Pancreas (tissue), 10 donors: ENCODE measurements at regions not wholly inside any gene's neighbourhood (a gene's known extent, or its start where the extent isn't known, plus 50 kb on each side); places are given as distances from the start of the nearest gene placed in this dataset.

Experiments
- ATAC-seq, 4 donors: fragments of 200-7000 bp; cut with Tn5 transposase; one replicate each; pipeline versions ENCODE4 v1.8.0 to v1.9.1; 2020; ENCODE audit warnings: mild to moderate bottlenecking in 4 of 4, moderate library complexity in 4 of 4
- DNase-seq, 6 donors: peaks; one replicate each; pipeline ENCODE4 v3.0.0-alpha.2; 2020
- FAIRE-seq: peaks from 2 replicates; lab custom pipeline; 2012; peaks lifted over from hg19 to GRCh38; lab: Jason Lieb, UNC
- H3K27ac ChIP-seq, 4 donors: fragments of 200-600 bp; sonication (generic); 1 replicate in 3 of 4; 2 replicates in 1 of 4; pipeline versions ENCODE4 v1.5.0 to v1.8.0; 2020
- H3K27me3 ChIP-seq, 4 donors: fragments of 200-600 bp; one replicate each; pipeline ENCODE4 v1.8.0; 2021
- H3K36me3 ChIP-seq, 3 donors: fragments of 200-600 bp; sonication (generic) in 1 of 3; one replicate each; pipeline versions ENCODE4 v1.5.0 to v1.8.0; 2020 to 2021
- H3K4me1 ChIP-seq, 3 donors: fragments of 200-600 bp; one replicate each; pipeline ENCODE4 v1.8.0; 2021
- H3K4me3 ChIP-seq, 4 donors: fragments of 200-600 bp; sonication (generic) in 2 of 4; one replicate each; pipeline versions ENCODE4 v1.5.0 to v1.8.0; 2020 to 2021
- H3K9me3 ChIP-seq, 4 donors: fragments of 200-600 bp; one replicate each; pipeline ENCODE4 v1.8.0; 2021
- WGBS, 2 donors: extraction: QIAGEN DNeasy Blood & Tissue Kit; methylation state at CpG; one replicate each; pipeline ENCODE4 v1.1.7; 2013; 5-methylcytosine and 5-hydroxymethylcytosine counted together
- intact Hi-C, 3 donors: fragments of 100-400 bp; cut with DNase I; formaldehyde crosslinking; loops; one replicate each; pipeline versions ENCODE4 v1.11.1 to v1.14.2; 2022
- TF ChIP-seq, protein P1 (sequence below), 4 donors: fragments of 200-600 bp; sonication (generic) in 3 of 4; IDR thresholded peaks; one replicate each; pipeline versions ENCODE4 v1.5.0 to v1.8.0; 2021; ENCODE audit warnings: antibody characterized with exemption in 4 of 4
- donor health status: healthy with polysubstance abuse.
- donor health status: DM: no; HTN: no; CAD: no; lungs with moderate emphysema.
- donor health status: DM: no; HTN: no; CAD: no.
- donor health status: control.
- donor health status: control.
- donor health status: Bipolar disorder and iron deficiency.
- donor health status: DM: yes; HTN: yes; CAD: no.
- donor health status: DM: no; HTN: no; CAD: no.
- donor health status: DM: no; HTN: no; CAD: no.
- donor health status: DM: yes; HTN: yes; CAD: no.

- Histone ChIP-seq H3K4me3 (no peak overlapping the region), H3K36me3 (no peaks in the 10 kb centered on the region), H3K9me3 (no peaks in the 10 kb centered on the region), H3K27me3 (no peaks in the 10 kb centered on the region), H3K4me1 (no peaks in the 10 kb centered on the region), H3K27ac (no peak overlapping the region)
- DNase-seq = no peak
- intact Hi-C loops = no loop called here
- TF ChIP-seq, protein P1, sequence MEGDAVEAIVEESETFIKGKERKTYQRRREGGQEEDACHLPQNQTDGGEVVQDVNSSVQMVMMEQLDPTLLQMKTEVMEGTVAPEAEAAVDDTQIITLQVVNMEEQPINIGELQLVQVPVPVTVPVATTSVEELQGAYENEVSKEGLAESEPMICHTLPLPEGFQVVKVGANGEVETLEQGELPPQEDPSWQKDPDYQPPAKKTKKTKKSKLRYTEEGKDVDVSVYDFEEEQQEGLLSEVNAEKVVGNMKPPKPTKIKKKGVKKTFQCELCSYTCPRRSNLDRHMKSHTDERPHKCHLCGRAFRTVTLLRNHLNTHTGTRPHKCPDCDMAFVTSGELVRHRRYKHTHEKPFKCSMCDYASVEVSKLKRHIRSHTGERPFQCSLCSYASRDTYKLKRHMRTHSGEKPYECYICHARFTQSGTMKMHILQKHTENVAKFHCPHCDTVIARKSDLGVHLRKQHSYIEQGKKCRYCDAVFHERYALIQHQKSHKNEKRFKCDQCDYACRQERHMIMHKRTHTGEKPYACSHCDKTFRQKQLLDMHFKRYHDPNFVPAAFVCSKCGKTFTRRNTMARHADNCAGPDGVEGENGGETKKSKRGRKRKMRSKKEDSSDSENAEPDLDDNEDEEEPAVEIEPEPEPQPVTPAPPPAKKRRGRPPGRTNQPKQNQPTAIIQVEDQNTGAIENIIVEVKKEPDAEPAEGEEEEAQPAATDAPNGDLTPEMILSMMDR (IDR thresholded peaks at IDR 0.05) = no peak
- no peak for FAIRE-seq
- no peak for ATAC-seq
- 57 to 67% methylated on average over 2 of the region's 2 CpGs for WGBS, 2 donors
Measured at GRCh38 chr11:79942090-79942489, 501.3 kb upstream of the TENM4 start.

DNA sequence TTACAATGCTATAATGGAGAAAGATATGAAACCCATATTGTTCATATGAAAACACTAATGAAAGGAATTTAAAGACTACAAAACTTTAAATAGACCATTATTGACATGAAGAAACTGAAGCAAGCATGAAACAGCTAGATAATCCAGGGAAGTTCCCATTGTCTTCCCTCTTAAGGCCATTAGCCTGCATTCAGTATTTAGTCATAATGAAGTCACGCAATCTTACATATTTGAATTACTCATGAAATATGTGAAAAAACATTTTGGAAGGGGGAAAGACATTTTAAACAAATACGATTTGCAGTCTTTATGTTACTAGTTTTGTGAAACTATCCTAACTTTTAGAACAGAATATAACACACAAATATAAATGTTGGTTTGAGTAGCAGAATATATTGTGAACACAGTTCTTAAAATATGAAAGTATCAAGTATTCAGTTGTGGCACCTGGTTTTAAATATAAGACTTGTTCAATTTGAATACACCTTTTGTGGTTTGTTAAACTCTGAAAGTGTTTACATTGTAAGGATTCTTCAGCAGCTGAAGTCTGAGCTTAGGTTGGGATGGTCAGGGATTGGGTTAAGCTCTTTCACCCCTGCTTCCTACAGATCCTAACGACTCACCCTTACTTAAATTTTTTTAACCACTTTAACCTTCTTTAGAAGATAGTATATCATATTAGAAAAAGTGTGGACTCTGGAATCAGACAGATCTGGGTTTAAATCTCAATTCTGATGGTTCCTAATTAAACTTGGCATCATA is 500.3 kb upstream of the TENM4 start:
- Histone ChIP-seq H3K9me3 (no peaks in the 10 kb centered on the region), H3K36me3 (no peaks in the 10 kb centered on the region), H3K4me3 (no peak overlapping the region), H3K27me3 (no peaks in the 10 kb centered on the region), H3K4me1 (no peaks in the 10 kb centered on the region), H3K27ac (no peak overlapping the region)
- DNase-seq = no peak
- intact Hi-C loops = no loop called here
- TF ChIP-seq, protein P1 (IDR thresholded peaks at IDR 0.05) = no peak
- ATAC-seq = no peak
- no peak for FAIRE-seq
- 55 to 64% methylated on average over 3 of the region's 3 CpGs for WGBS, 2 donors

- TF ChIP-seq, protein P1 (IDR thresholded peaks at IDR 0.05) = no peak
- intact Hi-C loops = no loop called here
- DNase-seq (no peak), ATAC-seq (no peak), FAIRE-seq (no peak)
- Histone ChIP-seq H3K27ac (no peak overlapping the region), H3K36me3 (no peaks in the 10 kb centered on the region), H3K9me3 (no peaks in the 10 kb centered on the region), H3K4me3 (no peak overlapping the region), H3K27me3 (no peaks in the 10 kb centered on the region), H3K4me1 (no peaks in the 10 kb centered on the region)
- 35 to 51% methylated on average over 6 of the region's 6 CpGs for WGBS, 2 donors
Measured at GRCh38 chr11:79940165-79940564, 499.3 kb upstream of the TENM4 start.

DNA sequence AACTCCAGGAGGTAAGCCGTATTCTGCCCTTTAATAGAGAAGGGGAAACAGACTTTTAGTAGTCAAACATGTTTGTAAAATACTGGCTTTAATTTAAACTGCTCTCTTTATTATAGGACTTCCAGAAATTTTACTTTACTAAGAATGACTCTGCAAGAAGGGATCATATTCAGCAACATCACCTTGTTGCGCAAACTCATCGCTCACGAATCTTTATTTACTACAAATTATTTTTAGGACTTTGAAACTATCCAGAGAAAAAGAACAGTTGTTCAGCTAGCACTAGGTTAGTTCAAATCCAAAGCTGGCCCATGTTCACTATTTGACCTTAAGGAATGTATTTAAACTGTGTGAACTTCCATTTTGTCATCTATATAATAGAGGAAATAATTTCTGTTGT is 498.3 kb upstream of the TENM4 start:
- Histone ChIP-seq H3K4me3 (no peak overlapping the region), H3K4me1 (no peaks in the 10 kb centered on the region), H3K9me3 (no peaks in the 10 kb centered on the region), H3K27me3 (no peaks in the 10 kb centered on the region), H3K27ac (no peak overlapping the region), H3K36me3 (no peaks in the 10 kb centered on the region)
- WGBS, 2 donors = 72 to 76% methylated on average over 4 of the region's 4 CpGs
- intact Hi-C loops = no loop called here
- ATAC-seq = no peak
- no peak for FAIRE-seq
- no peak for DNase-seq
- TF ChIP-seq, protein P1 (IDR thresholded peaks at IDR 0.05) = no peak

DNA sequence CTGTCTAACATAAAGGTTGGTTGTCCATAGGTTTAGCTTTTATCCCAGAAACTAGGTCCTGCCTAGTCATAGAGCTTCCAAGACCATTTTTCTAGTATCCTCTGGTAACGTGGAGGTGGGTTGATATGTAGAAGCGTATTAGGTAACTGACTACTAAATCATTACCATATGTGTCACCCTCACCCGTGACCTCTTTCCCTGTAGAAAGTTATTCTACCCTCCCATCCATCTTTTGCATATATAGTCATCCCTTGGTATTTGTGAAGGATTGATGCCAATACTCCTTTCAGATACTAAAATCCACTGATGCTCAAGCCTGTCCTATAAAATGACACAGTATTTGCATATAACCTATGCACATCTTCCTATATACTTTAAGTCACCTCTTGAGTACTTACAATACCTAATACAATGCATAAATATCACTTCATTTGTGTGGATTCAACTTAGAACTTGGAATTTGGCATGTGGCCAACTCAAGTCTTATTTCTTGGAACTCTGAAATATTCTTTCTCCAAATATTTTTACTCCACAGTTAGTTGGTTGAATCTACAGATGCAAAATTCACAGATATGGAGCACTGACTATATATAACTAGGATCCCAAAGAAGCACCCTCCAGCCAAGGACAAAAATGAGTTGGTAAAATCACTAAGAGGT is 497.0 kb upstream of the TENM4 start:
- FAIRE-seq = no peak
- 65 to 79% methylated on average over 3 of the region's 3 CpGs for WGBS, 2 donors
- H3K9me3 ChIP-seq = no peaks in the 10 kb centered on the region

More for the DNA sequence above, 497.0 kb upstream of the TENM4 start:
- Histone ChIP-seq H3K36me3 (no peaks in the 10 kb centered on the region), H3K4me3 (no peak overlapping the region), H3K4me1 (no peaks in the 10 kb centered on the region), H3K27me3 (no peaks in the 10 kb centered on the region), H3K27ac (no peak overlapping the region)
- DNase-seq (no peak), ATAC-seq (no peak)
- TF ChIP-seq, protein P1 (IDR thresholded peaks at IDR 0.05) = no peak
- intact Hi-C loops = no loop called here
